Left ventricle myocardium inferior (tissue), 1 donor: ENCODE measurements at regions not wholly inside any gene's neighbourhood (a gene's known extent, or its start where the extent isn't known, plus 50 kb on each side); places are given as distances from the start of the nearest gene placed in this dataset.

Experiments
- DNase-seq: peaks from one replicate; pipeline ENCODE4 v3.0.0-alpha.2; 2020
- H3K27ac ChIP-seq: fragments of 200-600 bp; replicated peaks from 2 replicates; pipeline ENCODE4 v1.8.0; 2021
- H3K27me3 ChIP-seq: fragments of 200-600 bp; 2 replicates; pipeline ENCODE4 v1.8.0; 2021; ENCODE audit warnings: low read depth
- H3K36me3 ChIP-seq: fragments of 200-600 bp; 2 replicates; pipeline ENCODE4 v1.8.0; 2021
- H3K4me1 ChIP-seq: fragments of 200-600 bp; 2 replicates; pipeline ENCODE4 v1.8.0; 2021
- H3K4me3 ChIP-seq: fragments of 200-600 bp; 2 replicates; pipeline ENCODE4 v1.8.0; 2021; ENCODE audit warnings: mild to moderate bottlenecking, moderate library complexity
- H3K9me3 ChIP-seq: fragments of 200-600 bp; replicated peaks from 2 replicates; pipeline ENCODE4 v1.8.0; 2021
- CTCF ChIP-seq: fragments of 200-600 bp; IDR thresholded peaks from 2 replicates; pipeline ENCODE4 v1.8.0; 2021; ENCODE audit warnings: antibody characterized with exemption, mild to moderate bottlenecking, borderline replicate concordance
- intact Hi-C: fragments of 100-400 bp; cut with micrococcal nuclease; formaldehyde crosslinking; loops from one replicate; pipeline ENCODE4 v1.11.0; 2022
- donor health status: DM: no; HTN: yes; CAD: no; lungs with severe emphysema.

- TF ChIP-seq CTCF = no peak
Observed at GRCh38 chr14:83960832-83961512, 1569.0 kb upstream of the FLRT2 start.

GRCh38 chr14:83969998-83970397, 1559.9 kb upstream of the FLRT2 start:
- Histone ChIP-seq H3K27ac (no peak overlapping the region), H3K4me3 (no peak overlapping the region), H3K4me1 (peaks cover 7% of the 10 kb centered on the region), H3K9me3 (peaks cover 5% of the 10 kb centered on the region), H3K27me3 (no peaks in the 10 kb centered on the region), H3K36me3 (no peaks in the 10 kb centered on the region)
- intact Hi-C loops = no loop called here
- no peak for DNase-seq
- TF ChIP-seq CTCF = no peak

More at GRCh38 chr14:83960832-83961512, 1569.0 kb upstream of the FLRT2 start:
- Histone ChIP-seq H3K4me3 (no peak overlapping the region), H3K9me3 (peaks cover 8% of the 10 kb centered on the region), H3K27ac (no peak overlapping the region), H3K36me3 (no peaks in the 10 kb centered on the region), H3K27me3 (no peaks in the 10 kb centered on the region), H3K4me1 (no peaks in the 10 kb centered on the region)
- intact Hi-C loops = no loop called here
- DNase-seq = no peak

GRCh38 chr14:83972631-83973030, 1557.3 kb upstream of the FLRT2 start:
- peaks cover under 1% of the 10 kb centered on the region for H3K9me3 ChIP-seq
- intact Hi-C loops = no loop called here
- peaks cover 26% of the 10 kb centered on the region for H3K4me1 ChIP-seq
- no peak for DNase-seq
- no peak for TF ChIP-seq CTCF
- no peak overlapping the region for H3K4me3 ChIP-seq
- H3K27me3 ChIP-seq = no peaks in the 10 kb centered on the region
- H3K27ac ChIP-seq = no peak overlapping the region
- no peaks in the 10 kb centered on the region for H3K36me3 ChIP-seq

GRCh38 chr14:83974647-83975163, 1555.2 kb upstream of the FLRT2 start:
- TF ChIP-seq CTCF = no peak

GRCh38 chr14:83975435-83975834, 1554.5 kb upstream of the FLRT2 start:
- H3K27me3 ChIP-seq = no peaks in the 10 kb centered on the region
- intact Hi-C loops = no loop called here
- H3K4me1 ChIP-seq = peaks cover 26% of the 10 kb centered on the region
- no peak for TF ChIP-seq CTCF
- no peaks in the 10 kb centered on the region for H3K36me3 ChIP-seq
- H3K27ac ChIP-seq = peak overlapping the region; percentile 1
- no peaks in the 10 kb centered on the region for H3K9me3 ChIP-seq
- DNase-seq = no peak
- H3K4me3 ChIP-seq = no peak overlapping the region

More at GRCh38 chr14:83974647-83975163, 1555.2 kb upstream of the FLRT2 start:
- no peak overlapping the region for H3K4me3 ChIP-seq
- no peaks in the 10 kb centered on the region for H3K27me3 ChIP-seq
- no peak for DNase-seq
- peaks cover 26% of the 10 kb centered on the region for H3K4me1 ChIP-seq
- no peaks in the 10 kb centered on the region for H3K9me3 ChIP-seq
- intact Hi-C loops = no loop called here
- no peak overlapping the region for H3K27ac ChIP-seq
- H3K36me3 ChIP-seq = no peaks in the 10 kb centered on the region
